Activated T-cell treated with anti-CD3 and anti-CD28 coated beads for 48 hours (primary cell): ENCODE measurements at regions not wholly inside any gene's neighbourhood (a gene's known extent, or its start where the extent isn't known, plus 50 kb on each side); places are given as distances from the start of the nearest gene placed in this dataset.
"Not testable (repeated sequence)": the region's sequence is repeated elsewhere in the genome, so short reads cannot be mapped to it uniquely, and the experiment has no call there.

Experiments
- DNase-seq: peaks from one replicate; pipeline ENCODE4 v3.0.0-alpha.2; 2020; ENCODE audit warnings: low read depth

- DNase-seq = no peak
Observed at GRCh38 chr19:30815889-30816580, 443.9 kb downstream of the ZNF536 start.

DNA sequence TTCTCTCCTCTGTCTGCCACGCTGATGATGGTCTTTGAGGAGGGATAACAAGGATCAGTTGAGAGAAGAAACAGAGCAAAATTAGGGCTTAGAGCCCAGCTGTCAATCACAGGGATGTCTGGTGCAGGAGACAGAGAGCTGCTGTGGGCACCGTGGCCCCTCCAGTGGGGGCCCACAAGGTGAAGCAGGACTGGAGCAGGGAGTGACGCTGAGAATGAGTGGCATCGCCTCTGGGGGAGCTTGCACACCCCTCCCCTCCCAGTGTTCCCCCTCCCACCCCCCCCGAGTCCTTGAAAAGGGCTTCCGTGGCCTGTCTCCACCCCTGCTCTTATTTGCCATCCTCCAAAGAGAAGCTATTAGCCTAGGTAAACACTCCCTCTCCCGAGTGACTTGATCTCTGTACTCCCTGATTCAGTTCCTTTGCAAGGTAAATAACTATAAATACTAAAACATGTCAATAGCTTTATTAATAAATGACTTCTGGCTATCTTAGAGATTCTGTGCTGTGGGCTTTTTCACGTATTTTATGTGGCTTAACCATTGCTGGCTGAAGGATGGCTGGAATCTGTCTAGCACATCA lies 440.0 kb downstream of the ZNF536 start:
- no peak for DNase-seq

GRCh38 chr19:30811397-30812098 lies 439.4 kb downstream of the ZNF536 start:
- DNase-seq = no peak

- no peak for DNase-seq
Observed at GRCh38 chr19:30810726-30811125, 438.5 kb downstream of the ZNF536 start.

DNA sequence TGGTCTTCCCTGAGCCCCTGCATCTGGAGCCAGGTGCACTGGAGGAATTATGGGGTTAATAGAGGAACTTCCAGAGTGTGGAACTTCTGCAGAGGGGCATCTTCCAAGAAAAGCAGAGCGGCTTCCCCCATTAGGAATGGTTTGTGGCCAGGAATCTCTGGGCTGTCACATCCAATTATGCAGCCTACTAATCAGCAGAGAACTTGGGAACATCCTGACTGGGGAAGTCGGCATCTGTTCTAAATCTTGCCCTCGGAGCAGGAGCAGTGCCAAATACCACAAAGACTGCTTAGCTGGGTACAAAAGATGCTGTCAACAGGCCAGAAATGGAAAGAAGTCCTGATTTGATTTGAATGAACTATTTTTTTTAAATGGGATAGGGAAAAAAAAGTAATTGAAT lies 435.1 kb downstream of the ZNF536 start:
- no peak for DNase-seq

- DNase-seq = no peak
Observed at GRCh38 chr19:30806311-30806710, 434.1 kb downstream of the ZNF536 start.

GRCh38 chr19:30804751-30805150 lies 432.6 kb downstream of the ZNF536 start:
- DNase-seq = no peak

- DNase-seq = not testable (repeated sequence)
Observed at GRCh38 chr19:30804333-30804732, 432.1 kb downstream of the ZNF536 start.

- DNase-seq = no peak
Observed at GRCh38 chr19:30802424-30803013, 430.3 kb downstream of the ZNF536 start.

DNA sequence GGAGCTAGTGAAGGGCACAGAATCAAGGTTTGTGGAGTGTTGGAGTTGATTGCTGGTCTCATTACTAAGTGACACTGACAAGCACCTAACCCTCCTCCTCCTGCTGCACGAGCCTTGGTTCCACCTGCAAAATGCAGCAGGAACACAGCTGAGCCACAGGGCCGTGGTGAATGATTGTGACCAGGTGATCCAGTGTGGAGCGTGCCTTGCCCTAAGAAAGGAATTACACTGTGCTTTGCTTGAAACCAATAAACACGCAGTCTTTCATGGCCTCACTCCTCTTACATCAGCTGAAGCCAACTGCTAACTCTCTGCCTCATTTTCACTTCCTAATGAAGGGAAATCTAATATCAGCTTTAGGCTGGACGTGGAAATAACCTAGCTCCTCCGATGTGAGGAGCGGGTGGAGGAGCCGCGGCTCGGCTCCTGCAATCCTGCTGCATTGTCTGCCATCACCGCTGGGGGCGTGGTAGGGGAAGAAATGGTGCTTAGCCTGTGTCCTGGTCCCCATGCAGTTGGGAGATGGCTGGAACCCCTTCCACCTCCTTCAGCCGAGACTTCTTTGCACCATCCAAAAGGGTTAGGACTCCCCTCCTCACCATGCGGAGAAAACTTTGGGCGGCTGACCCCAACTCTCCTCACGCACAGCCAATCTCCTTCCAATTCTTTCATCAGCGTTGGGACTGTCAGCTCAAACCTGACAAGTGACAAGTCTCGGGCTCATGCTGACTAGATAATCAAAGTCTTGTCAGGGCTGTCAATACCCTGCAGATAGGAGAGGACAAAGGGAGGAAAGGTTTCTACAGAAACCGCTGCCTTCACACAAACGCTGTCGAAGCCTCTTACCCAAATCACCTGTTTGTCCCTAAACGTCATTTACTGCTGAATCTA lies 427.9 kb downstream of the ZNF536 start:
- peak; percentile 24 for DNase-seq

- no peak for DNase-seq
Observed at GRCh38 chr19:30795727-30796126, 423.5 kb downstream of the ZNF536 start.

- no peak for DNase-seq
Observed at GRCh38 chr19:30792561-30793505, 420.6 kb downstream of the ZNF536 start.

- DNase-seq = no peak
Observed at GRCh38 chr19:30791088-30791487, 418.9 kb downstream of the ZNF536 start.

DNA sequence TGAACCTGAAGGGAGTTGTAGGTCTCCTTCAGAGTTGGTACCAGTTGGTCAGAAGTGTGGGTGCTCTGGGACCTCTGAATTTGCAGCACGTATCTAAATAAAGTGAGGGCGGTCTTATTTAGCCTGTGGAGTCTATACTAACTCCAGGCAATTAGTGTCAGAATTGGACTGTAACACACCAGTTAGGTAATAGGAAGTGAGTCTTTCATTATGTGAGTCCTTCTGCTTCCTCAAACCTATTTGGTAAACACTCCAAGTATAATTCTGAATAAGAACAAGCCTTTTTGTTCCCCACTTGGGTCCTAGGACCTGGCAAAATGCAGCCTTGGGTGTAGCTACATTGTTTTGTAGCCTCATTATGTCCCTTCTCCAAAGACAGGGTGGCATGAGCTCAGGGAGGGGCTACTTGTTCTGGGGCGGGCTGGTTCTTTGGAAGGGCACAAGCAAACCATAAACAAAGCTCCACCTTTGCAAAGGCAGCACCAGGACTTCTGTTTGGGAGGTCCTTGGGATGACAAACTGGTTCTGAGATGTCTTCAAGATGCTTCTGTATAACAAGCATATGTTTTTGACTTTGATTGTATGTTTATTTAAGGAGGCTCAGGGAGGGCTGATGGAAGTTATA lies 418.0 kb downstream of the ZNF536 start:
- no peak for DNase-seq

DNA sequence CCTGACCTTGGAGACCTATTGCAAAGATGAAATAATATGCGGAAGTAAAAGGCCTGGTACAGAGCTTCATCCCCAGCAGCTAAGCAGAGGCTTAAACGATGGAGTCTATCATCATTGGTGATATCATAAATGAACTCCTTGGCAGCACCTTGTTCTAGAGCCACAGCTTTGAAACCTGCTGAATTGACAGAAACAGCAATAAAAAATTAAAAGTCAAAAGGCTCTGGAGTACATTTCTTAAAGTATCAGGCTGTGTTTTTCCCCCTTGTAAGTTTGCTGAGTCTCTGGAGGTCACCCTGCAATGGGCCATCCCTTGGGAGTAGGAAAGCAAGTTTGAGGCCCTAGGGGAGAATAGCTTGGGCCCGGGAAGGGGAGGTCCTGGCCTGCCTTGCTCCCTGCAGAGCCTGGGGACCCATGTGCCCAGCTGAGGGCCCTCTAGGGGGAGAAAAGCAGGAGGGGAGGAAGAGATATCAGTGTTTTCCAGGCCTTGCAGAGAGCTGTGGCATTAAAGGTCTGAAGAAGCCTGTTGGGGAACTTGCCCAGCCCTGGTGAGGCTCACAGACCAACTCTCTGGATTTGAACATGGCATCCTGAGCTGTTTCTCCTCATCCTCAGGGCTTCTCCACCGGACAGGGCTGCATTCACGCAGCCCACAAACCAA lies 416.1 kb downstream of the ZNF536 start:
- DNase-seq = no peak

DNA sequence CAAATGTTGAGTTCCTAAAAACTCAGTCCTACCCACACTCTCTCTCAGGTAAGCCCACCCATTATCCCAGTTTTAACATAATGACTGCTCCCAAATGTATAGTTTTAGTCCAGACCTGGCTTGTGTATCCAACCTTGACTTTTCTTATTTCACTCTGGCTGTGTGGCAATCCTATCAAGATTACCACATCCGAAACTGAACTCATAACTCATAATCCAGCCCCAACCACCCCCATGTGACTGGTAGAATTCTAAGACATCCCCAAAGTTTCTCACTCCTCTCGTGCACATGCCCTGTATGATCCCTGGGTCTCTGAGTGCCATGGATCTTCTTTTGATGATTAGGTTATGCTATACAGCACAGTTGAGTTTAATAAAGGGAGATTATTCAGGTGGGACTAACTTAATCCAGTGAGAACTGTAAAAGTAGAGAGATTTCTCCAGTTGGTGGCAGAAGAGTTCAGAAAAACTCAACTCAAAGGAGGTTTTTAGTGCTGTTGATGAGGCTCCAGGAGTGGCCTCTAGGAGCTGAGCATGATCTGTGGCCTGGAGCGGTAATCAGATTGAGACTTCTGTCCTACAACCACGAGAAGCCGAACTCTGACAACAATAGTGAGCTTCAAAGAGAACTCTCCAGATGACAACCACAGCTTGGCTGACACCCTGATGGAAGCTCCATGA lies 413.4 kb downstream of the ZNF536 start:
- DNase-seq = no peak

DNA sequence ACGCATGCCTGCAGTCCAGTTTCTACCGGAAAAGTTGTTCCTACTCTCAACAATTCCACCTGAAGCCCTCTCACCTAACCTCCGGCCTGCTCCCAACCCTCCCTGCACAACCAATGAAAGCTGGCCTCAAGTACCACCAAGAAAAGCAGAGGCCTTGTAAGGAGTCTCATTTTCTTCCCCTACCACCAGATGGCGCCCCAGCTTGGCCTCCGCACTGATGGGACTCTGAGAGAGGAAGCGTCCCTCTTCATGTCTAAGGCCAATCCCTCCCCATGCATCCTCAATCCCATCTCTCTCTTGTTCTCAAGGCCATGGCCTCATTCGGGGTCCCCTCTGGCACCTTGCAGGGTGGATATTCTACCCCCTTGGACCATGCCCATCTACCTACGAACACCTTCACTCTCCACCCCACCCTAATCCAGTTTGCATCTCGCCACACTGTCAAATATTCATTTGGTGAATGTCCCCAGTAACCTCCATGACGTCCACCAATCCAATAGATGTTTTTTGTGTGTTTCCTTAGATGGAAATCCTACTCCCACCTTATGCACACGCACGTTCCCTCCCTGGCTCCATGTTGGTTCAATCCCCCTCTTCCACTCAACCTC lies 412.8 kb downstream of the ZNF536 start:
- DNase-seq = peak; percentile 42

- no peak for DNase-seq
Observed at GRCh38 chr19:30783936-30784335, 411.8 kb downstream of the ZNF536 start.

- no peak for DNase-seq
Observed at GRCh38 chr19:30783212-30783611, 411.0 kb downstream of the ZNF536 start.
